HepG2 (cell line): ENCODE measurements at regions not wholly inside any gene's neighbourhood (a gene's known extent, or its start where the extent isn't known, plus 50 kb on each side); places are given as distances from the start of the nearest gene placed in this dataset.
A peak's percentile ranks its signal among the peaks of the same experiment; 100 is the strongest.

Experiments
- ATAC-seq: fragments of 200-7000 bp; cut with Tn5 transposase; 3 replicates; pipeline ENCODE4 v1.9.1; 2020; ENCODE audit warnings: mild to moderate bottlenecking, moderate library complexity
- BruUV-seq: library from RNA; stranded (reverse); fragments of 400-500 nt; replicated peaks from 2 replicates; lab custom pipeline; 2021; lab: Mats Ljungman, UMichigan
- CTCF ChIA-PET: fragments of 300-600 bp; formaldehyde crosslinking; extraction: SDS; loops from one replicate; lab custom pipeline; 2021; ENCODE audit warnings: low total read pairs, inconsistent platforms, low intra/inter-chr PET ratio; lab: Yijun Ruan, JAX
- POLR2A ChIA-PET: fragments of 350-600 bp; sonication (Branson Sonifier 250); formaldehyde crosslinking; loops from one replicate; lab custom pipeline; 2020; ENCODE audit warnings: antibody characterized with exemption, inconsistent platforms; lab: Yijun Ruan, JAX
- DNase-seq: peaks from one replicate; pipeline ENCODE4 v3.0.0-alpha.2; 2015; ENCODE audit warnings: low spot score
- FAIRE-seq: peaks from 3 replicates; lab custom pipeline; 2011; peaks lifted over from hg19 to GRCh38; lab: Jason Lieb, UNC
- H2AFZ ChIP-seq: one replicate; pipeline ENCODE4 v1.6.1; 2011; ENCODE audit warnings: low read length, inconsistent platforms
- H3K27ac ChIP-seq: fragments of 300-600 bp; 3 replicates; pipeline ENCODE4 v1.8.0; 2011; ENCODE audit warnings: mixed run types, mild to moderate bottlenecking, mixed read lengths, low read length, inconsistent platforms; ENCODE audit not compliant: insufficient read depth; ENCODE audit errors: extremely low read length
- H3K27me3 ChIP-seq, 2 experiments: fragments of 200-600 bp in 1 of 2; 2 replicates in 1 of 2; 3 replicates in 1 of 2; pipeline versions ENCODE4 v1.6.0 to v1.8.0; 2011; ENCODE audit warnings: low read length in 2 of 2, mild to moderate bottlenecking in 2 of 2, moderate library complexity in 2 of 2, inconsistent platforms in 1 of 2; ENCODE audit not compliant: insufficient read depth in 2 of 2, control insufficient read depth in 1 of 2
- H3K36me3 ChIP-seq, 2 experiments: fragments of 200-600 bp in 1 of 2; replicated peaks in 1 of 2; 2 replicates in 1 of 2; 3 replicates in 1 of 2; pipeline versions ENCODE4 v1.5.1 to v1.8.0; 2011; ENCODE audit warnings: low read length in 2 of 2, inconsistent platforms in 1 of 2; ENCODE audit not compliant: insufficient read depth in 2 of 2, control insufficient read depth in 1 of 2
- H3K4me1 ChIP-seq: 2 replicates; pipeline ENCODE4 v1.5.1; 2012; ENCODE audit warnings: low read length, inconsistent platforms; ENCODE audit not compliant: insufficient read depth
- H3K4me2 ChIP-seq: 2 replicates; pipeline ENCODE4 v1.6.0; 2011; ENCODE audit warnings: low read depth, low read length, inconsistent platforms
- H3K4me3 ChIP-seq, 3 experiments: fragments of 200-600 bp in 1 of 3; sonication (generic), shearing (Covaris generic) in 1 of 3; replicated peaks in 1 of 3; 2 replicates each; pipeline ENCODE4 v1.5.1; 2011 to 2016; ENCODE audit warnings: low read length in 3 of 3, inconsistent platforms in 2 of 3, low read depth in 2 of 3, mild to moderate bottlenecking in 2 of 3, control low read depth in 1 of 3, mixed read lengths in 1 of 3; ENCODE audit not compliant: insufficient read depth in 1 of 3
- H3K79me2 ChIP-seq: one replicate; pipeline ENCODE4 v1.6.1; 2011; ENCODE audit warnings: low read length, inconsistent platforms; ENCODE audit not compliant: insufficient read depth
- H3K9ac ChIP-seq: 2 replicates; pipeline ENCODE4 v1.6.0; 2011; ENCODE audit warnings: mild to moderate bottlenecking, low read depth, low read length, inconsistent platforms; ENCODE audit not compliant: insufficient read depth
- H3K9me3 ChIP-seq: 2 replicates; pipeline ENCODE4 v1.5.1; 2012; ENCODE audit warnings: mild to moderate bottlenecking, low read length
- H4K20me1 ChIP-seq: 2 replicates; pipeline ENCODE4 v1.6.0; 2011; ENCODE audit warnings: inconsistent platforms, mild to moderate bottlenecking, low read length, moderate library complexity; ENCODE audit not compliant: insufficient read depth
- DMAP1 ChIP-seq: IDR thresholded peaks from 2 replicates; pipeline ENCODE4 v1.6.1; 2016
- E2F2 ChIP-seq: sonication (generic); formaldehyde crosslinking; IDR thresholded peaks from 2 replicates; pipeline ENCODE4 v1.4.0; 2020; ENCODE audit warnings: missing genetic modification reagents, borderline replicate concordance
- HBP1 ChIP-seq: IDR thresholded peaks from 2 replicates; pipeline ENCODE4 v1.6.1; 2016; ENCODE audit warnings: low read depth, control low read depth
- KIAA2018 ChIP-seq: sonication (generic); formaldehyde crosslinking; IDR thresholded peaks from 2 replicates; pipeline ENCODE4 v1.5.0; 2020; ENCODE audit warnings: mild to moderate bottlenecking, missing genetic modification reagents, borderline replicate concordance
- MBD4 ChIP-seq: IDR thresholded peaks from 2 replicates; pipeline ENCODE4 v1.6.1; 2012; ENCODE audit warnings: low read length, inconsistent platforms, borderline replicate concordance
- NFYB ChIP-seq: sonication (generic); formaldehyde crosslinking; IDR thresholded peaks from 2 replicates; pipeline ENCODE4 v1.4.0; 2020; ENCODE audit warnings: missing genetic modification reagents
- NR3C1 ChIP-seq: sonication (generic); formaldehyde crosslinking; IDR thresholded peaks from 2 replicates; pipeline ENCODE4 v1.4.0; 2020; ENCODE audit warnings: missing genetic modification reagents
- ZMAT3 ChIP-seq: sonication (generic); formaldehyde crosslinking; conservative IDR thresholded peaks from 2 replicates; pipeline ENCODE4 v1.7.0; 2021; ENCODE audit warnings: missing genetic modification reagents
- ZNF234 ChIP-seq: sonication (generic); formaldehyde crosslinking; conservative IDR thresholded peaks from 2 replicates; pipeline ENCODE4 v1.5.1; 2020; ENCODE audit warnings: mild to moderate bottlenecking, missing genetic modification reagents
- ZNF414 ChIP-seq: sonication (generic); formaldehyde crosslinking; IDR thresholded peaks from 2 replicates; pipeline ENCODE4 v1.5.0; 2020; ENCODE audit warnings: missing genetic modification reagents
- ZNF740 ChIP-seq: sonication (generic); formaldehyde crosslinking; IDR thresholded peaks from 2 replicates; pipeline ENCODE4 v1.4.0; 2020; ENCODE audit warnings: missing genetic modification reagents
- ZNF772 ChIP-seq: sonication (generic); formaldehyde crosslinking; IDR thresholded peaks from 2 replicates; pipeline ENCODE4 v1.5.0; 2020; ENCODE audit warnings: mild to moderate bottlenecking, missing genetic modification reagents
- WGBS: methylation state at CpG from one replicate; pipeline ENCODE4 v1.1.6; 2017; ENCODE audit warnings: low lambda C conversion rate; 5-methylcytosine and 5-hydroxymethylcytosine counted together
- in situ Hi-C: cut with HindIII; loops from 2 replicates; pipeline ENCODE4 v1.10.0; 2017; ENCODE audit warnings: low pct_unique_long_range_greater_than_20kb; ENCODE audit not compliant: extremely low pct_ligation_motif_present
- intact Hi-C: fragments of 100-400 bp; cut with micrococcal nuclease; formaldehyde crosslinking; loops from one replicate; pipeline ENCODE4 v1.10.0; 2022; ENCODE audit not compliant: unreplicated experiment

GRCh38 chr10:43885842-43886241 lies 237.2 kb upstream of the ZNF32 start (continued):
- TF ChIP-seq KIAA2018 (CRISPR knock-in tag) = no peak
- TF ChIP-seq, all 625 proteins: peak for 4

- peak; percentile 65 for ATAC-seq
- no peak for DNase-seq
- ChIA-PET POLR2A (no interaction called here), CTCF (interaction anchor here (1.7 kb wide), 1 partner anchor 501 kb away, joined by 9 read pairs; no protein-coding TSS in a partner anchor)
- Histone ChIP-seq H2AFZ (no peak overlapping the region), H4K20me1 (no peaks in the 10 kb centered on the region), H3K9me3 (no peaks in the 10 kb centered on the region), H3K27ac (no peak overlapping the region), H3K4me3 (no peak overlapping the region), H3K36me3 (no peaks in the 10 kb centered on the region), H3K27me3 (peaks cover 0 to 5% of the 10 kb centered on the region in 2 experiments; a peak in 2 of 5 replicates), H3K79me2 (no peaks in the 10 kb centered on the region), H3K4me1 (no peaks in the 10 kb centered on the region), H3K4me2 (no peak overlapping the region), H3K9ac (no peak overlapping the region)
- BruUV-seq = no TSS peak
- in situ Hi-C loops (loop anchor here (10.0 kb wide), 1 partner anchor 500 kb away; the partner anchor contains the start of gene CXCL12), intact Hi-C loops (loop anchor here (10.0 kb wide), 1 partner anchor 500 kb away; the partner anchor contains the start of gene CXCL12)
- no peak for FAIRE-seq
- WGBS = 36% methylated on average over 4 of the region's 5 CpGs
- TF ChIP-seq MBD4 (no peak), ZNF234 (CRISPR knock-in tag) (no peak), ZMAT3 (CRISPR knock-in tag) (no peak), NR3C1 (CRISPR knock-in tag) (no peak), NFYB (CRISPR knock-in tag) (no peak), HBP1 (CRISPR knock-in tag) (no peak), DMAP1 (no peak), ZNF772 (CRISPR knock-in tag) (no peak), ZNF740 (CRISPR knock-in tag) (no peak), ZNF414 (CRISPR knock-in tag) (no peak), E2F2 (CRISPR knock-in tag) (no peak)
These were observed 236.6 kb upstream of the ZNF32 start for GRCh38 chr10:43885252-43885651.
